GM13977 (cell line): ENCODE measurements at regions not wholly inside any gene's neighbourhood (a gene's known extent, or its start where the extent isn't known, plus 50 kb on each side); places are given as distances from the start of the nearest gene placed in this dataset.

ENCODE experiments used
- DNase-seq: peaks from one replicate; pipeline ENCODE4 v3.0.0; 2012; ENCODE audit warnings: low spot score
- CTCF ChIP-seq: IDR thresholded peaks from 2 replicates; pipeline ENCODE4 v1.5.1; 2012; ENCODE audit warnings: mild to moderate bottlenecking, control low read depth; ENCODE audit not compliant: insufficient read depth; ENCODE audit errors: extremely low read depth, missing control alignments
- in situ Hi-C: fragments of 300-500 bp; cut with MboI; formaldehyde crosslinking; loops from one replicate; pipeline ENCODE4 v1.12.0; 2022; ENCODE audit warnings: low sequenced_read_pairs, low pct_unique_long_range_greater_than_20kb, mixed read lengths, inconsistent platforms; ENCODE audit not compliant: unreplicated experiment

GRCh38 chr12:43147878-43148277 is 404.1 kb downstream of the ADAMTS20 start:
- DNase-seq = no peak
- TF ChIP-seq CTCF = no peak
- in situ Hi-C loops = no loop called here

- in situ Hi-C loops = no loop called here
- TF ChIP-seq CTCF = no peak
- no peak for DNase-seq
Measured at GRCh38 chr12:43145481-43145880, 406.5 kb downstream of the ADAMTS20 start.

GRCh38 chr12:43143278-43143677 is 408.7 kb downstream of the ADAMTS20 start:
- in situ Hi-C loops = no loop called here
- DNase-seq = no peak
- no peak for TF ChIP-seq CTCF

- TF ChIP-seq CTCF = no peak
- in situ Hi-C loops = no loop called here
- no peak for DNase-seq
Measured at GRCh38 chr12:43132291-43132690, 419.7 kb downstream of the ADAMTS20 start.

GRCh38 chr12:43131301-43131700 is 420.7 kb downstream of the ADAMTS20 start:
- no peak for TF ChIP-seq CTCF
- no peak for DNase-seq
- in situ Hi-C loops = no loop called here

GRCh38 chr12:43127886-43128549 is 424.0 kb downstream of the ADAMTS20 start:
- TF ChIP-seq CTCF = no peak
- no peak for DNase-seq
- in situ Hi-C loops = no loop called here
